CD4-positive, alpha-beta T cell treated with Interleukin-1 beta for 1 hour (primary cell): ENCODE measurements at regions not wholly inside any gene's neighbourhood (a gene's known extent, or its start where the extent isn't known, plus 50 kb on each side); places are given as distances from the start of the nearest gene placed in this dataset.
"Not testable (repeated sequence)": the region's sequence is repeated elsewhere in the genome, so short reads cannot be mapped to it uniquely, and the experiment has no call there.

Source experiments
- DNase-seq, 2 donors: peaks; one replicate each; pipeline ENCODE4 v3.0.0-alpha.2; 2020 to 2022

DNA sequence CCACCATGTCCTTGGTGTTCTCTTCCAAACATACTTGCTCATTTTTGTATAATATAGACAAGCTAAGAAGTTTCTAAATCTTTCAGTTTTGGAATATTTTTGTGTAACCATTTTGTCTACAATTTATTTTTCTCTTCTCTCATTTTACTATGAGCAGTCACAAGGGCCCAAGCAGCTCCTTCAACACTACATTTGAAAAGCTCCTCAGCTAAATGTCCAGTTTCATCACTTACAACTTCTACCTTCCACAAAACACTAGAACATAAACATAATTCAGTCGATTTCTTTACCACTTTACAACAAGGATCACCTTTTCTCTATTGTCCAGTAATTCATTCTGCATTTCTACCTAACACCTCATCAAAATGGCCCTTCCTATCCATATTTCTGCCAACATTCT lies 554.4 kb downstream of the RAB28 start:
- DNase-seq = no peak

DNA sequence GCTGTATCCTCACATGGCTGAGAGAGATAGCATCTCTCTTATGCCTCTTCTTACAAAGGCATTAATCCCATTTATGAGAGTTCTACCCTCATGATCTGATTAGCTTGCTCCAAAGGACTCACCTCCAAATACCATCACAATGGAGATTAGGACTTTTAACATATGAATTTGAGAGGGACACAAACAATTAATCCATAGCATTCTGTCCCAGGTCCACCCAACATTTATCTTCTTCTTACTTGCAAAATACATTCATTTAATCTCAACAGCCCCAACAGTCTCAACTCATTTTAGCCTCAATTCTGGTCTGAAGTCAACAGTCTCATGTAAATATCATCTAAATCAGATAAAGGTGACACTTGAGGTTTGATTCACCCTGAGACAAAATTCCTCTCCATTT lies 555.4 kb downstream of the RAB28 start:
- DNase-seq = no peak

DNA sequence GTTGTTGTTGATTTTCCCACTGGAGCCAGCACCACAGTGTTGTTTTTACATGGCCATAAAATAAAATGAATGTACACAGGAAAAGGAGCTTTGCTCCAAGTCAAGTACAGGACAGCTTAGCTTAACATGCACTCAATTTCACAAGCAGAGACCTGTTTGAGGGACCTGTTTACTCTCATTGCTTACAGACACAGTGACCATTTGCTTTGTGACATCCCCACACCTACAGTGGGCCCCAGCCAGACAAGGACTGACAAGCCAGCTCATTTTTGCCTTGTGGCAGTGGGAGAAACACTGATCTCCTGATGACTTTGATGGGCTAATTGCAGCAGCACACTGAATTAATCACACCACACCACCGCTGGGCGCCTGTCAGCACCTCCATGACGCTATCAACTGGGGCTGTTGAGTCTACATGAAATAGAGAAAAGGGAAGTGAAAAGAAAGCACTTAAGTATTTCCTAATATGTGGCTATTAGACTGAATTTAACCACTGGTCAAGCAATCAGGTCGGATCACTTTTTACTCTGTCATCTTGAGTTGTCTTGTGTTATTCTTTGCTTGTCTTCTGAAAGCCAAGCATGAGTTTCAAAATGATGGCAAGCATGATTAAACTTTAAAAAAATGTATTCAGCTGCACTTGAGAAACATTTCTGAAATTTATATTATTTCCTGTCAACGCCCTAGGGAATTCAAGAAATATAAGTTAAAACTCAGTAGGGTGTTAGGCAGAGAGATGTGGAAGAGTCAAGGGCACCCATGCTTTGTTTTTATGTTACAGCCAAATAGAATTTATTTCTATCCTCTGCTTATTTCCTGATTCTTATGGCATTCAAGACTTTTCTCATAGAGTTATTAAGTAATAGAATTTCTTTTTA lies 557.7 kb downstream of the RAB28 start:
- no peak for DNase-seq

DNA sequence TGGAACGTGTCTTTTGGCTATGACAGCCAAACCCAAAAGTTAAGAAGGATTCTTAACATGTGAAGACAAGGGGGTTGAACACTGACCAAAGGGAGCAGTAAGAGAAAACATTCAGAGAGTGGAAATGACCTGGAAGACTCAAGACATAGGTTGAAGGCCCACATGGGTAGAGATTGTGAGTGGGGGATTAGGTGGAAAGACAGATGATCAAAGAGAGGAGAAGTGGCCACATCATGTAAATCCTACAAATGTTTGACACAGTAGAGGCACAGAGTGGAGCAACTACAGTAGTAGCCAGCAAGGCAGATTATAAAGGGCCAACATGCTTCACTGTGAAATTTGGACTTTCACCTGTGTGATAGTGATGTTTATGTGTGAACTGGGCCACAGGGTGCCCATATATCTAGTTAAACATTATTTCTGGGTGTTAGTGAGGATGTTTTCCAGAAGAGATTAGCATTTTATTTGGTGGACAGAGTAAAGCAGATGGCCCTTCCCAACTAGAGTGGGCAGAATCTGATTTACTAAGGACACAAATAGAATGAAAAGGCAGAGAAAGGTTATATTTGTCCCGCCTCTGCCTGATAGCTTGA lies 559.3 kb downstream of the RAB28 start:
- no peak for DNase-seq

DNA sequence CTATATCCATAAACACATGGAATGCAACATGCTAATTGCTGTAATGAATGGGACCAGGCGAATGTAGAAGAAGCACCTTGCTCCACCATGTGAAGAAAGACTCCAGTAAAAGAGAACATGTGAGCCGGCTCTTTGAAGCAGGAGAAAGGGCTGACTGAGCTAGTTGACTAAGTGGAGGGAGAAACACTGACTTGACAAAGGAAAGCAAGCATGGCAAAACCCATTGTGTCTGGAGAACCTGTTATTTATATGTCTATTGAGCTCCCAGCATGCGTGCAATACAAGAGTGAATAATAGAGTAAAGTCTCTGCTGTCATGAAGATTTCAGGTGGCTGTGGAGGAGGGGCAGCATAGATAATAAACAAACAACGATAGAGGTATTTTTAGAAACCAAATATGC lies 559.9 kb downstream of the RAB28 start:
- no peak for DNase-seq

DNA sequence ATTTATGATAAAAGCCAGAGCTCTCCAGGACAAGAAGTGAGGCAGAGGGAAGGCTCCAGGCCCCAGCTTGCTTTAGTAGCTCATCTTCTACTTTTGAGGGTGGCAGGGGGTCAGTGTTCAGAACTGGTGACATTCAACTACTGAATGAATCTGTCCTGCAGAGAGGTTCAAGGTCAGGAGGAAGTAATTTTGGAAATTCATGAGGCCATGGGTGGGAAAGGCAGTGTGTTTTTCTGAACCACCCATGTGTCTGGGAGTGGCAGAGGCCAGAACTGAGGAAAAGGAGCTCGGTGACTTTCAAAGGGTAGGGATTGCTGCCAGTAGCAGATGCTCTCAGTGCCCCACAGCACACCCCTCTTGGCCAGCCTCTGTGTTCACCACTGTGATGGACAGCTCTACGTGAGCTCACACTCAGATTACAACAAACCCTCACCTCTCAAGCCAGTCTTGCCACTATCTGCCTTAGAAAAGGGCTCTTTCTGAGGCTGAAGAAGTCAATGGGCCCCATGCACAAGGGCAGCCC lies 571.2 kb downstream of the RAB28 start:
- no peak for DNase-seq

DNA sequence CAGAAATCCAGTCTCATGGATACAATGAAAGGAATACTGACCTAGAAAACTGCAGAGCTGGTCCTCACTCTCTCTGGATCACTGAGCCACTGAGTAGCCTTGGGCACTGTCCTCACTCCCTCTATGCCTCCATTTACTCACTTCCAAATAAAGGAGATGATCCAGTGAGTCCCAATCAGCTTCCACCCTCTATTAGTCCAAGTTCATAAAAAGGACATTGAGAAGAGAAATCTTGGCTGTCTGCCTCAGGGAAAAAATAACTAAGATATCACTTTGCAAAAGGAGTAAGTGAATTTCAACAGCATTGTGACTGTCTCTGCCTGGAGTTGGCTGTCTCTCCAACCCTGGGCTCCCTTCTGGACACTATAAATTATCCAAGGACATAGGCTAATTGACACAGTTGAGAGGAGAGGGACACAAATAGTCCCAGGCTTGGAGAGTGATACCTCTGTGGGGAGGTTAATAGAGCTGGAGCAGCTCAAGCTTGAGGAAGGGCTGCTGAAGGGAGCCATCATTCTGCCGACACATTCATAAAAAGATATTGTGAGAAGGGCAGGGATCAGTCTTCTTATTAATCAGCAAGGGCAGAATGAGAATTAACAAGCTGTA lies 572.3 kb downstream of the RAB28 start:
- DNase-seq = no peak

DNA sequence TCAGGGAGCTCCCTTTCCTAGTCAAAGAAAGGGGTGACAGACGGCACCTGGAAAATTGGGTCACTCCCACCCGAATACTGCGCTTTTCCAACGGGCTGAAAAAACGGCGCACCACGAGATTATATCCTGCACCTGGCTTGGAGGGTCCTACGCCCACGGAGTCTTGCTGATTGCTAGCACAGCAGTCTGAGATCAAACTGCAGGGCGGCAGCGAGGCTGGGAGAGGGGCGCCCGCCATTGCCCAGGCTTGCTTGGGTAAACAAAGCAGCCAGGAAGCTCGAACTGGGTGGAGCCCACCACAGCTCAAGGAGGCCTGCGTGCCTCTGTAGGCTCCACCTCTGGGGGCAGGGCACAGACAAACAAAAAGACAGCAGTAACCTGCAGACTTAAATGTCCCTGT lies 580.5 kb downstream of the RAB28 start:
- DNase-seq = not testable (repeated sequence)

DNA sequence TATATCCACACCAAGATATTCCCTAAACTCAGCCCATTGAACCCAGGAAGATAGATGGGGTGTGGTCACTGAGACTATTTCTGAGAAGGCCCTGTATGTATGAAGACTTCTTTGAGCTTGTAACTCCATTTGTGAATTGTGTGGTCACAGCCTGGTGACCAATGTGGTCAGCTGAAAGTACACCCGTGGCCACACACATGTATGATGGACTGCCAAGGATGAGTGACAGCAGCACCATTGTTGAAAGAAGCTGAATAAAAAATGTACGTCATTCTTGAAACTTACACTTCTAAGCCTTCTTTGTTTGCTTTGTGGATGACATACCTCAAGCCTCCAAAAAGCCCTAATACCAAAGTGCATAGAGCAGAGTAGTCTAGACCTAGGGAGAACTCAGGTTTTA lies 581.4 kb downstream of the RAB28 start:
- DNase-seq = no peak

DNA sequence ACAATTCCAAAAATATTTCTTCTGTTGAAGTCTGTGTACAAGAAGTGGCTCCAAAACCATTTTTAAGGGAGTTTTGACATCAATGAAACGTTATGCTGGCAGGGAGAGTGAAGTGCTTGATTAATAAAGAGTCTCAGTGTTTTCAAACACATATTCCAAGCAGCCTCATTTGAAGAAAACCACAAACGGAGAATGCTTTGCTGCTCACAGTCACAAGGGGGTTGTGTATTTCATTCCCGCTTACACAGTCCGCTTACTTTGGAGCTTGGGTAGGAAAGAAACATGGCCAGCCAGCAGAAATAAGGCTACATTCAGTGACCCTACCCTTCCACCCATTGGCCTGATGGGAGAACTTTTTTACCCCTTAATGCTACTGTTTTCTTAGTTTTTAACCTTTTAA lies 586.2 kb downstream of the RAB28 start:
- no peak for DNase-seq

DNA sequence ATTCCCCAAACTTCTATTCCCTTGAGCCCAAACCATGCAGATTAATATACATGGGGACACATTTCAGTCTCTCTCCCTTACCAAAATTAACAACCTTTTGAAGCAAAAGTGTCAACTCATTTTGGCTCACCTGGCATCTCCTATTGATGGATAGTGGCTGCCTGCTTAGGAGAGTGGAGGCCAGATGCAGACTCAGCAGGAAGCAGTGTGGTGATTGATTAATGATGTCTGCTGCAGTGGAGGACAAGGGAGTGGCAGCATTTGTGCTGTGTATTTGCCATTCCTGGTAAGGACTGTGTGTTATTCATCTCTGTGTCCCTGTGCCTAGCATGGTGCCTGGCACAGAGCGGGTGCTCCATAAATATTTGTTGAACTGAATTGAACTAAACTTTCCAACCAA lies 590.1 kb downstream of the RAB28 start:
- no peak for DNase-seq

DNA sequence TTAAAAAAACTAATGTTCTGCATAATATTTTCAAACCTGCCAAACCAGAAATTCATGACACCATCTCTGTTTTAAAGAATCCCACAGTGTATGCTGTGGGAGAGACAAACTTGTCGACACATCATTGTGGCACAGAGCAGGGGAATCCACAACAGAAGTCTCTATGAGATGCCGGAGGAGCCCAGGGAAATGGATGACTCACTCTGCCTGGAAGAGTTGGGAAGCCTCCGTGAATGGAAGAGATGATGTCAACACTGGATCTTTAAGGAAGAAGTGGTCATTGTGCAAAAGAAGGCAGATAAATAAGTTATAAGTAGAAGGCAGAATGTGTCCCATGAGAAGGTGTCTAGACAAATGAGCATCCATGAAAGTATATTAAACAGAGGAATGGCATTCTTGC lies 595.1 kb downstream of the RAB28 start:
- DNase-seq = no peak

DNA sequence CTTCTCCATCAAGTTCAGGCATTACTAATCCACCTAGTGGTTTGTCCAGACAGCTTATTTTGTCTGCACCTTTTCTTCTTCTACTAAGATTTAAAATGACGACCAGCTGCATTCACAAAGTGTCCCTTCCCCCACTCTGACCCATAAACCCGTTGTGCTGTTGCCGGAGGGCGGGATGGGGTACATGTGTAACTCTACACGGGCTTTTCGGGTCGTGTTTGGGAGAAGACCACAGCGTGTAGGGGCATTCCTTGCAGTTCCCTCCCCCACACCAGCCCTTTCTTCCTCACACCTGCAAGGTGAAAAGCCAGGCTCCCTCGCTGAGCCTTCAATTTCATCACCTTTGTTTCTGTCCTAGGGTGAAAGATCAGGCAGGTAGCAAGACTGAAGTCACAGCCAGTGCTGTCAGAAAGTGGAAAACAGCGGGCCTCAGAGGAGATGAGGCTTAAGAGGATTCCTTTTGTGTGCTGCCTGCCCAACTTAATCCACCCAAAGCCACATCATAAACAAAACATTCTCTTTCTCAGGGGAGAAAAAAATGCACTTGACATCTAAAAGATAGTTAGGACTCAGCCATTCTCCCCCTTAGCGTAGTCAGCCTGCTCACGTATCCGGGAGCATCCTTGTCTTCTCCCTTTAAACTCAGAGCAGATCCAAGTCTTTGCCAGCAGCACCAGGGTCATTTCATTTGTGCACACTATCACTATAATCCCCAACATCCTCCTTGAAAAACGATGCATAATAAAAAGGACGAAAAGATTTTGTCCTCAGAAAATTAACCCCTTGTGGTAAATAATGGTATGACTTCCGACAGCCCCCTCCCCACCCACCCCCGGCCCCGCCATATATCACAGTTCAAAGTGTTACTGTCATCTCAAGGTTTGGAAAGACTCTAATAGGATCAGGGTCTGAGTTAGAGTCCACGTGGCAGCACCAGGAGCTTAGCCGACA lies 599.0 kb downstream of the RAB28 start:
- no peak for DNase-seq

DNA sequence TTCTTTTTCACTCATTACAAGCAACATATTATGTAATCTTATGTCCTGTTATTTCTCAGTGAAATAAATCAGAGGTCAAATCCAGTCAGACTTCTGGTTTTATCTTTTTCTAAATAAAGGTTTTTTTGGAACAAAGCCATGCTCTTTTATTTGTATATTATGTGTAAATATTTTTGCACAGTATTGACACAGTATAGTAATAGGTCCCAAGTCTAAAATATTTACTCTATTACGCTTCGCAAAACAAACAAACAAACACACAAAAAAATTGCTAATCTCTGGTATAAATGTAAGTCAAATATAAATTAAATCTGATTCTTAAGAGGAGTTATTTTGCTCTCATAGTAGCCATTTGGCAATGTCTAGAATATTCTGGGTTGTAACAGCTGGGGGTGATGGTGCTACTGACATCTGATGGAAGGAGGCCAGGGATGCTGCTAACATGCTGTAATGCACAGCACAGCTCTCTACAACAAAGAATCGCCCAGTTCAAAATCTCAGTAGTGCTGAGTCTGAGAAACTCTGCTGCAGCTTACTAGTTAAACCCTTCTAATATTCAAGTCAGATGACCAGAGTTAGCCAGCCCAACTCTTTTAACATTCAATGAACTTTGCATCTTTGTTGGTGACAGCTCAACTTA lies 602.1 kb downstream of the RAB28 start:
- no peak for DNase-seq

DNA sequence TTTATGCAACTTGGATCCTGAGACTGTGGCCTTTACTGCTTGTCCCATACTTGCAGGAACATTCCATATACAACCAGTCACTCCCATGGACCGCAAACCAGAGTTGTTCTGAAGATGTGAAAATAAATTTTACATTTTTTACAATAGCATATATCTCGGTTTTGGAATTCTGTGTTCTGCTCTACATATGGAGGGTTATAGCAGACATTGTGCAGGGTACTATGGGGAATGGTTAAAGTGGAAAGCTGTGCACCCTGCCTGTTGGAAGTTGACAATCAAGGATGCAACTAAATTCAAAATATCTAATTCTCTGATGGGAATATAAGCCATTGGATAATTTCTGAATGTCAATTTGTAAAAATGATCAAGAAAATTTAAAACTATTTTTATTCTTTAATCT lies 603.3 kb downstream of the RAB28 start:
- DNase-seq = no peak

DNA sequence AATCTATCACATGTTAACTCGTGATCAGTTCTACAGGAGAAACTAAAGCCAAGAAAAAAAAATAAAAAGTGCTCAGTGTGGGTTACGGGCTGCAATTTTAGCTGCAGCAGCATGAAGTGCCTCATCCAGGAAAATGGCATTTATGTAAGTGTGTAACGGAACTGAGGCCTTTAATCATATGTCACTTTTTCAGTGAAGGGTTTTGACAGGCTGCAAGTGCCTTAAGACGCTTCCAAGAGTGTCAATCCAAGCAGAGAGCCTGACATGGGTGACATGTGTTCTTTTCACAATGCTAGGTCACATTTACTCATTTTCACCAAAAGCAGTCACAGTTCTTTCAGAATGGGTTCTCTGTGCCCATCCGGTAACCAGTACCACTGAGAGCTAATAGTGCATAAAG lies 604.6 kb downstream of the RAB28 start:
- no peak for DNase-seq

DNA sequence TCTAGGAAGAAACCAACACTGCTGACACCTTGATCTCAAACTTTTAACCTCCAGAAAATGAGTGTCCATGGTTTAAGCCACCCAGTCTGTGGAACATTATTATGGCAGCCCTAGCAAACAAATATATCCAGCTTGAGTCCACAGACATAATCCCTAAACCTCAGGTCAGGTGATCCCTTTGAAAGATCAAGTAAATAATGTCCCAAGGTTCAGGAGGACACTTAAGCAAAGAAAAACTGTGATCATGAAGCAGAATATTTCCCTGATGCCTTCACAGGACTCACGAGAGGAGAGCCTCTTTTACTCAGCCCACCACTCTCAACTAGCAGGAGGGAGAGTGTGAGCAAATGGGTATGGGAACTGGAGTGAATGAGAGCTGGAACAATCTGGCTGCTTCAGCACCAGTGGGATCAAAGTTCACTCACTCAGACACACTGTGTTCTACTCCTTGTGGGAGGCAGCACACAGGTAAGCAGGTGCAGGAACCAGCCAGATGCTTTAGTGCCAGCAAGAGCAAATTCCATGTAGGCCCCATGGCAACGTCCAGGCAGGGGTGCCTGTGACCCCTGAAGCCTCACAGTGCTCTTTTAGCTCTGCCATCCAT lies 608.4 kb downstream of the RAB28 start:
- no peak for DNase-seq

DNA sequence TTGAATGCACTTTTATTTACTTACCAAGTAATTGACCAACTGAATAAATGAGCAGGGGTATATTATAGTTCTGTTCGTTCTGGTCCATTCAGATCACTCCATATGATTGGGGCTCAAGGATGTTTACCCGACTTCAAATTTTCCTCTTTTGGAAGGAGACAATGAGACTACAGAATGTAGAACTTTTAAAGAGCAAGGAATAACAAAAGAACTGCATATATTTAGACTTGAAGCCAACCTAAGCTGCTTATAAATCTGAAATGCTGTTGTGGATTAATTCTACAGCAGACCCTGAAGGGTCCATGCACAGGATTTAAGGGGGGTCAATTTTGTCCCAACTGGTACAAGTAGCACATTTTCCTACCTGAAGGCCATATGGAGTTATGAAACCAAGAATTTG lies 610.8 kb downstream of the RAB28 start:
- no peak for DNase-seq

DNA sequence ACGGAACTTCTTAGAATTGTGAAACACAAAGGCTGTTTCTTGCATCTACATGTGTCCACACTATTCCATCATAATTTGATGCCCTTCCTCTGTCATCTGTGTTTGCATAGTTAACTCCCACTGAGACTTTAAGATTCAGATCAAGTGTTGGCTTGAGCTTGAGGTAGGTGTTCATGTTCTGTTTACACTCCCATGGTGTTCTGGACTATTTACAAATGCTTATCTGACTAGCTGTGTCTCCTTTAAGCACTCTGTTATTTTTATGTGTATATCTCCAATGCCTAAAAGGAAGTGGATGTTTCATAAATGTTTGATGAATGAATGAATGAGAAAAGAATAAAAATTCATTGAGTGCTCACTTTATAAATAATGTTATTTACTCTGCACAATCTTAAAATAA lies 622.7 kb downstream of the RAB28 start:
- no peak for DNase-seq

DNA sequence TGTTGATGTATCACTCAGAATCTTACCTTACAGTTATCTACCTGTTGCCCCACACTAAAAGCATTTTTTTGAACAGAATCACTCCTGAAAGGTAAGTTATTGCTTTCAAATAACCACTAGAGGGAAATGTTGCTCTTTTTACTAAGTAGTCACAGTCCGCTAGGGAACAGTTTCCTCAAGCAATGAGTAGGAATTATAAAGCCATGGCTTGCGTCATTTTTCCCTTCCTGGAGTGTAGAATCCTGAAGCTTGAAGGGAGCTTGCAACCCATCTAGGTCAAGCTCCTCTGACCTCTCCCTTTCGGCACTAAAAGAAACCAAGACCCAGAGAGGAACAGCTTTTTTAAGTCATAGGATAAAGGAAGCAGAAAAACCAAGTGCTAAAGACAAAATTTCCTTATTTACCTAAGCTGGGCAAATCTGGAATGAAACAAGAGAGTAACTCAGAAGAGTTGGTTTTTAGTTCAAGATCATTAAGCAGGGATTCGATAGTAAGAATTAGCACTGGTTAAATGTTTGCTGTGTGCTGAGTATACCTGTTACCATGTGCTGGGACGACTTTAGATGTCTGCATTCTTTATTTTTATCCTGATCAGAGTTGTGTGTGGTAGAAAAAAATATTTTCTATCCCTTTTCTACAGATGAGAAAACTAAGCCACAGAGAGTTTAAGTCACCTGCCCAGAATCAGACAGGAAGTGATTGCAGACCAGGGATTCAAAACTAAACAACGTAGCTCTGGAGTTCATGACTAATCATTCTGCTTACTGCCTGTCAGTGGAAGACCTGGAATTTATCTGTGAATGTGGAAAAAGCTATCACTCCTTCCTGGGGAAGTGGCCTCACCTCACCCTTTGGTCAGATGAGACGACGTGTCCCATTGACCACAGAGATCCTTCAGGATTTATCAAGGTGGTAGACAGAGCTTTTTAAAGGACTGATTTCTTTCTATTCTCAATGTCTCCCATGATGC lies 631.5 kb downstream of the RAB28 start:
- no peak for DNase-seq

DNA sequence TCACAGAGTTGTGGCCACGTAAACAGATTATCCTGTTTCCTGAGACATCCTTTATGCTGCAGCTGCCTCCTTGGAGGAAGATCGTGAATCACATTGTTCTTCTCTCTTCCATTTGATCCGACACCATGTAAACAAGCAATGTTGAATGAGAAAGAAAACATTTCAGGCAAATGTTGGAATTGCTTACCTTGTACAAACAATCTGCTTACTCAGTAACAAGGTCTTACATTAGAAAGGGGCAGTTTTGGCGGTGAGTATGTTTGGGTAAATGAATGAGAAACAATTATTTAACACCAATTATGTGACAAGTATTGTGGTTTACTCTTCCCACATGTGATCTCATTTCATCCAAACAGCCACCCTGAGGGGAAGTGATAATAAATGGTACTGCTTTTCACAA lies 637.8 kb downstream of the RAB28 start:
- DNase-seq = no peak
